Calu3 (cell line): ENCODE measurements at regions not wholly inside any gene's neighbourhood (a gene's known extent, or its start where the extent isn't known, plus 50 kb on each side); places are given as distances from the start of the nearest gene placed in this dataset.

ENCODE experiments used
- BruUV-seq: library from RNA; stranded (reverse); fragments of 400-500 nt; replicated peaks from 2 replicates; lab custom pipeline; 2021; lab: Mats Ljungman, UMichigan
- CTCF ChIA-PET: fragments of 300-600 bp; sonication (Branson Sonifier 250); formaldehyde crosslinking; loops from one replicate; lab custom pipeline; 2022; ENCODE audit warnings: antibody characterized with exemption; lab: Charles Lee
- DNase-seq: peaks from one replicate; pipeline ENCODE4 v3.0.0; 2022
- H3K27ac Mint-ChIP-seq: one replicate; pipeline ENCODE4 v1.8.0; 2022; ENCODE audit warnings: mixed read lengths; ENCODE audit not compliant: unreplicated experiment
- H3K27me3 Mint-ChIP-seq: one replicate; pipeline ENCODE4 v1.8.0; 2022; ENCODE audit warnings: mixed read lengths; ENCODE audit not compliant: unreplicated experiment
- H3K36me3 Mint-ChIP-seq: one replicate; pipeline ENCODE4 v1.8.0; 2022; ENCODE audit warnings: mild to moderate bottlenecking, moderate library complexity, mixed read lengths; ENCODE audit not compliant: insufficient read depth, unreplicated experiment
- H3K4me1 Mint-ChIP-seq: one replicate; pipeline ENCODE4 v1.8.0; 2022; ENCODE audit warnings: mild to moderate bottlenecking, low read depth, mixed read lengths; ENCODE audit not compliant: unreplicated experiment
- H3K4me3 Mint-ChIP-seq: one replicate; pipeline ENCODE4 v1.8.0; 2022; ENCODE audit warnings: mild to moderate bottlenecking, low read depth, moderate library complexity, mixed read lengths; ENCODE audit not compliant: unreplicated experiment
- H3K9me3 Mint-ChIP-seq: one replicate; pipeline ENCODE4 v1.8.0; 2022; ENCODE audit warnings: low read depth, mixed read lengths; ENCODE audit not compliant: unreplicated experiment
- CTCF ChIP-seq: fragments of 200-600 bp; IDR thresholded peaks from one replicate; pipeline ENCODE4 v1.8.0; 2022; ENCODE audit warnings: antibody characterized with exemption; ENCODE audit not compliant: unreplicated experiment
- intact Hi-C: fragments of 100-400 bp; cut with micrococcal nuclease; formaldehyde crosslinking; loops from one replicate; pipeline ENCODE4 v1.10.0; 2022; ENCODE audit not compliant: unreplicated experiment

GRCh38 chr22:48676266-48677167, 1151.2 kb downstream of the BRD1 start:
- H3K27ac Mint-ChIP-seq, result no peak overlapping the region
- no peaks in the 10 kb centered on the region for H3K27me3 Mint-ChIP-seq
- CTCF ChIA-PET, result no interaction called here
- no TSS peak for BruUV-seq
- H3K4me3 Mint-ChIP-seq, result no peak overlapping the region
- TF ChIP-seq CTCF, result no peak
- peaks cover 24% of the 10 kb centered on the region for H3K9me3 Mint-ChIP-seq
- intact Hi-C loops, result no loop called here
- H3K36me3 Mint-ChIP-seq, result no peaks in the 10 kb centered on the region
- no peak for DNase-seq
- no peaks in the 10 kb centered on the region for H3K4me1 Mint-ChIP-seq

GRCh38 chr22:48675830-48676145, 1151.9 kb downstream of the BRD1 start:
- Mint-ChIP-seq H3K4me3 (no peak overlapping the region), H3K4me1 (no peaks in the 10 kb centered on the region), H3K9me3 (peaks cover 24% of the 10 kb centered on the region), H3K36me3 (no peaks in the 10 kb centered on the region), H3K27me3 (no peaks in the 10 kb centered on the region), H3K27ac (no peak overlapping the region)
- no peak for DNase-seq
- CTCF ChIA-PET, result no interaction called here
- TF ChIP-seq CTCF, result no peak
- intact Hi-C loops, result no loop called here
- no TSS peak for BruUV-seq

- no peak for DNase-seq
- H3K9me3 Mint-ChIP-seq, result peaks cover 24% of the 10 kb centered on the region
- intact Hi-C loops, result no loop called here
- no peaks in the 10 kb centered on the region for H3K36me3 Mint-ChIP-seq
- CTCF ChIA-PET, result interaction anchor here (0.7 kb wide), 1 partner anchor 40 kb away, joined by 7 read pairs; no protein-coding TSS in a partner anchor
- no peaks in the 10 kb centered on the region for H3K4me1 Mint-ChIP-seq
- no peak overlapping the region for H3K4me3 Mint-ChIP-seq
- H3K27me3 Mint-ChIP-seq, result no peaks in the 10 kb centered on the region
- TF ChIP-seq CTCF, result no peak
- H3K27ac Mint-ChIP-seq, result no peak overlapping the region
- no TSS peak for BruUV-seq
Measured at GRCh38 chr22:48675141-48675829, 1152.4 kb downstream of the BRD1 start.

- no peak overlapping the region for H3K27ac Mint-ChIP-seq
- CTCF ChIA-PET, result no interaction called here
- no peak for TF ChIP-seq CTCF
- no peaks in the 10 kb centered on the region for H3K27me3 Mint-ChIP-seq
- DNase-seq, result no peak
- BruUV-seq, result no TSS peak
- no peaks in the 10 kb centered on the region for H3K4me1 Mint-ChIP-seq
- H3K36me3 Mint-ChIP-seq, result no peaks in the 10 kb centered on the region
- intact Hi-C loops, result no loop called here
- H3K9me3 Mint-ChIP-seq, result peaks cover 22% of the 10 kb centered on the region
- no peak overlapping the region for H3K4me3 Mint-ChIP-seq
Measured at GRCh38 chr22:48673806-48674500, 1153.7 kb downstream of the BRD1 start.
